Uterus (tissue), 2 donors: ENCODE measurements at regions not wholly inside any gene's neighbourhood (a gene's known extent, or its start where the extent isn't known, plus 50 kb on each side); places are given as distances from the start of the nearest gene placed in this dataset.

Source experiments
- CTCF ChIP-seq, 4 experiments: fragments of 200-600 bp in 2 of 4; fragments of 450-650 bp in 2 of 4; sonication (generic) in 2 of 4; IDR thresholded peaks; one replicate each; pipeline ENCODE4 v1.5.1; 2016 to 2019; ENCODE audit warnings: antibody characterized with exemption in 4 of 4, mild to moderate bottlenecking in 2 of 4, moderate library complexity in 1 of 4
- POLR2A ChIP-seq, 2 donors: fragments of 450-650 bp; IDR thresholded peaks; one replicate each; pipeline ENCODE4 v1.6.1; 2016; ENCODE audit warnings: antibody characterized with exemption in 2 of 2, mild to moderate bottlenecking in 1 of 2, moderate library complexity in 1 of 2

GRCh38 chr13:74784959-74785358 is 650.8 kb upstream of the KLF12 start:
- TF ChIP-seq POLR2A (IDR thresholded peaks at IDR 0.05), result no peak
- no peak for TF ChIP-seq CTCF (IDR thresholded peaks at IDR 0.05)
